OCI-LY7 (cell line): ENCODE measurements at regions not wholly inside any gene's neighbourhood (a gene's known extent, or its start where the extent isn't known, plus 50 kb on each side); places are given as distances from the start of the nearest gene placed in this dataset.

ENCODE experiments used
- EZH2phosphoT487 ChIP-seq: fragments of 200-600 bp; sonication (generic); IDR thresholded peaks from 2 replicates; pipeline ENCODE4 v1.6.1; 2018; ENCODE audit warnings: low read depth, borderline replicate concordance, mild to moderate bottlenecking, mixed run types, antibody characterized with exemption, low read length, moderate library complexity, mixed read lengths
- TF ChIP-seq, protein P1 (sequence below): fragments of 200-600 bp; sonication (generic); conservative IDR thresholded peaks from 2 replicates; pipeline ENCODE4 v1.5.1; 2014; ENCODE audit warnings: mild to moderate bottlenecking, antibody characterized with exemption, low read length, moderate library complexity, mixed read lengths

DNA sequence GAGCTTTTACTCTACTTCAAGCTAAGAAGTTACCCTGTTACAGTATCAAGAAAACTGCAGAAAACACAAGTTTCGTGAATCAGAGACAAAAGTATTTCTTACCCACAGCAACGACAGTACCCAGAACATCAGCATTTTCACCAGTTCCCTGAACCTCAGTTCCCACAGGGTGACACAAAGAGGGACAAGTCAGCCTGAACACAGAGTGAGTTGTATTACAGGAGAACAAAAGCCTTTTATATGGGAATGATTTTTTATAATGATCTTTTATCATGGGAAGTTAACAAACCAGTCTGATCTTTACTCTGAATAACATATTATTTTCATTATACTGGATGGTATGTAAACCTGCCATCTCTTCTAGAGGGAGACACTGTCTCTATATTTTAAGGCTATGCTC lies 139.0 kb upstream of the ITGA1 start:
- TF ChIP-seq, protein P1, sequence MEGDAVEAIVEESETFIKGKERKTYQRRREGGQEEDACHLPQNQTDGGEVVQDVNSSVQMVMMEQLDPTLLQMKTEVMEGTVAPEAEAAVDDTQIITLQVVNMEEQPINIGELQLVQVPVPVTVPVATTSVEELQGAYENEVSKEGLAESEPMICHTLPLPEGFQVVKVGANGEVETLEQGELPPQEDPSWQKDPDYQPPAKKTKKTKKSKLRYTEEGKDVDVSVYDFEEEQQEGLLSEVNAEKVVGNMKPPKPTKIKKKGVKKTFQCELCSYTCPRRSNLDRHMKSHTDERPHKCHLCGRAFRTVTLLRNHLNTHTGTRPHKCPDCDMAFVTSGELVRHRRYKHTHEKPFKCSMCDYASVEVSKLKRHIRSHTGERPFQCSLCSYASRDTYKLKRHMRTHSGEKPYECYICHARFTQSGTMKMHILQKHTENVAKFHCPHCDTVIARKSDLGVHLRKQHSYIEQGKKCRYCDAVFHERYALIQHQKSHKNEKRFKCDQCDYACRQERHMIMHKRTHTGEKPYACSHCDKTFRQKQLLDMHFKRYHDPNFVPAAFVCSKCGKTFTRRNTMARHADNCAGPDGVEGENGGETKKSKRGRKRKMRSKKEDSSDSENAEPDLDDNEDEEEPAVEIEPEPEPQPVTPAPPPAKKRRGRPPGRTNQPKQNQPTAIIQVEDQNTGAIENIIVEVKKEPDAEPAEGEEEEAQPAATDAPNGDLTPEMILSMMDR, result no peak
- TF ChIP-seq EZH2phosphoT487, result no peak
